ELF-1 (cell line): ENCODE measurements at regions not wholly inside any gene's neighbourhood (a gene's known extent, or its start where the extent isn't known, plus 50 kb on each side); places are given as distances from the start of the nearest gene placed in this dataset.

Source experiments
- DNase-seq: peaks from one replicate; pipeline ENCODE4 v3.0.0-alpha.2; 2016; ENCODE audit warnings: low read depth, low spot score

DNA sequence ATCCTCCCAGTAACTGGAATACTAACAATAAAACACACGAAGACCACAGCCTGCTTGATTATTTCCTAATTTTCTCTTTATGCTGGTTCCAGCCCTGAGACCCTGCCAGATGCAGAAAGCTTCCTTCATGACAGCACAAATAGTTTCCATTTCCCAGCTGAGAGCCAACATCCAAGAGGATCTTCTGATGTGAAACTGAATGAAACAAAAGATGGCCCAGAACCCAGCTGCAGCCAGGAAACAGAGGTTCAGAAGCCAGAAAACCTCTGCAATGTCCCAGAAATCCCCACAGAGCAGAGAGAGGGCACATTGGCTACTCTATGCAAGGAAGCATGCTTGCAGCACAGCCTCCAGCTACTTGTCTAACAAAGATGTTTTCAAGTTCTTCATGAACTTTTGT, 61.8 kb upstream of the PLEKHG1 start:
- DNase-seq, result no peak

- no peak for DNase-seq
Observed at GRCh38 chr6:150539111-150539510, 60.6 kb upstream of the PLEKHG1 start.

GRCh38 chr6:150539568-150539967, 60.1 kb upstream of the PLEKHG1 start:
- DNase-seq, result no peak

GRCh38 chr6:150541576-150541975, 58.1 kb upstream of the PLEKHG1 start:
- DNase-seq, result no peak

DNA sequence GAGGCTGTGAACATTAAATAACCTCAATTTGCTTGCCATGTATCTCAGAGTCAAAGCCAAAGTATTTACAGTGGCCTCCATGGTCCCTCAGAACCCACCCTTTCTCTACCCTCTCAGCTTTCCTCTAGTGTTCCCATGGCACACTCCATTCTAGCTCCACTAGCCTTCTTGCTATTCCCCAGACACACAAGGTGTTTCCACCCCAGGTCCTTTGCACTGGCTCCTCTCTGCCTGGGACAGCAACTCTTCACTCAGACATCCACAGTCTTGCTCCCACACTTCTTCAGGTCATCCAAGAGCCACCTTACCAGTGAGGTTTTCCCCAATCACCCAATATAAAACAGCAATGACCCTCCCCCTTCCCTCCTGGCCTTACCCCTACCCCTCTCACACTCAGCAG, 56.5 kb upstream of the PLEKHG1 start:
- DNase-seq, result no peak

DNA sequence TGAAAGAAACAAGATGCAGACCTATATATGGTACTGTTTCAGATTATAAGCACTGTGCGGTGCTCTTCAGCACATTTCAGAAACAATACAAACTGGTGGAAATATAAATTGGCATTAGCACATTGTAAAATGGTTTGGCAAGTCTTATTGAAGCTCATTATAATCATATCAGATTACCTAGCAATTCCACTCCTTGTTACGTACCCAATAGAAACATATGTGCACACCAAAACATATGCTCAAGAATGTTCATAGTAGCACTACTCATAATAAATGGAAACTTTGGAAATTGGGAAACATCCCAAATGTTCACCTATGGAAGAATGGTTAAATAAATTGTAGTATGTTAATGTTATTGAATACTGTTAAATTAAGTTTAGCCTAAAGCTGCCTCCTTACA, 54.9 kb upstream of the PLEKHG1 start:
- DNase-seq, result no peak

GRCh38 chr6:150546457-150546856, 53.2 kb upstream of the PLEKHG1 start:
- no peak for DNase-seq

GRCh38 chr6:150547502-150548222, 52.0 kb upstream of the PLEKHG1 start:
- DNase-seq, result peak; percentile 51

DNA sequence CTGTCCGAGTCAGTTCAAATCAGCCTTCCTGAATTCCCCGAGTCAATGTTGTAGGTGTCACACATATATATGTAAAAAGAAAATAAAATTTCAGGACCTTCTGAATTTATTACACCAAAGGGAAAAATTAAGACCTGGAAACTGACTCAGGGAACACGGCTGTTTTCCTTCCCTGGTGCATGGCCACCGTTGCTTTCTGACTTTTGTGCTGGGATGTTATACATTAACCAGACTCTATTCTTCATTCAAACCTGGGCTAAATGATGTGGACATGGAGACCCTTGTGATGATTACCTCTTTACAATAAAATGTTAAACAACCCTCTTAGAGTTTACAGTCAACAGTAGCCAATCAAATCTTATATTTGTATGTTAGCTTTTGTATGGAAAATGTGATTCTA, 51.4 kb upstream of the PLEKHG1 start:
- DNase-seq, result no peak

GRCh38 chr6:150549007-150549406, 50.7 kb upstream of the PLEKHG1 start:
- no peak for DNase-seq

GRCh38 chr6:150549674-150550101, 50.0 kb upstream of the PLEKHG1 start:
- DNase-seq, result no peak
